ENCODE measurements at regions not wholly inside any gene's neighbourhood (a gene's known extent, or its start where the extent isn't known, plus 50 kb on each side); places are given as distances from the start of the nearest gene placed in this dataset.

- Histone ChIP-seq H3K9me3 (ENCODE audit: control insufficient read depth in 1 of 2, low read length in 2 of 2) (no peaks in the 10 kb centered on the region), H3K4me3 (ENCODE audit: low read length in 2 of 2) (no peak overlapping the region), H3K27ac (ENCODE audit: low read depth, low read length) (no peak overlapping the region), H3K36me3 (ENCODE audit: insufficient read depth, low read length) (no peaks in the 10 kb centered on the region), H3K27me3 (ENCODE audit: insufficient read depth, low read length) (no peaks in the 10 kb centered on the region), H3K4me1 (ENCODE audit: insufficient read depth, low read length) (no peaks in the 10 kb centered on the region)
- Mint-ChIP-seq H3K27me3 (peaks cover 7 to 11% of the 10 kb centered on the region in 2 donors), H3K4me3 (no peak overlapping the region), H3K9me3 (no peaks in the 10 kb centered on the region), H3K27ac (no peak overlapping the region), H3K36me3 (no peaks in the 10 kb centered on the region), H3K4me1 (no peaks in the 10 kb centered on the region)
- intact Hi-C loops (cut with micrococcal nuclease) = no loop called here
- ChIA-PET CTCF (ENCODE audit: partially characterized antibody) (no interaction called here), POLR2A (ENCODE audit: partially characterized antibody) (no interaction called here)
- no peak for DNase-seq
Observed at GRCh38 chr2:126835261-126835660, 63.4 kb upstream of the TEX51 start.

- DNase-seq = no peak
- Histone ChIP-seq H3K27ac (ENCODE audit: low read depth, low read length) (no peak overlapping the region), H3K4me3 (ENCODE audit: low read length in 2 of 2) (no peak overlapping the region), H3K9me3 (ENCODE audit: control insufficient read depth in 1 of 2, low read length in 2 of 2) (no peaks in the 10 kb centered on the region), H3K4me1 (ENCODE audit: insufficient read depth, low read length) (no peaks in the 10 kb centered on the region), H3K36me3 (ENCODE audit: insufficient read depth, low read length) (no peaks in the 10 kb centered on the region), H3K27me3 (ENCODE audit: insufficient read depth, low read length) (no peaks in the 10 kb centered on the region)
- Mint-ChIP-seq H3K9me3 (no peaks in the 10 kb centered on the region), H3K36me3 (no peaks in the 10 kb centered on the region), H3K27ac (no peak overlapping the region), H3K4me3 (no peak overlapping the region), H3K4me1 (no peaks in the 10 kb centered on the region), H3K27me3 (peaks cover 11 to 12% of the 10 kb centered on the region in 2 donors)
- POLR2A ChIA-PET (ENCODE audit: partially characterized antibody) = no interaction called here
- CTCF ChIA-PET (ENCODE audit: partially characterized antibody) = no interaction called here
- intact Hi-C loops (cut with micrococcal nuclease) = no loop called here
Observed at GRCh38 chr2:126835831-126836230, 62.9 kb upstream of the TEX51 start.

GRCh38 chr2:126836761-126837679 lies 61.7 kb upstream of the TEX51 start:
- Histone ChIP-seq H3K4me3 (ENCODE audit: low read length in 2 of 2) (no peak overlapping the region), H3K36me3 (ENCODE audit: insufficient read depth, low read length) (no peaks in the 10 kb centered on the region), H3K4me1 (ENCODE audit: insufficient read depth, low read length) (no peaks in the 10 kb centered on the region), H3K27ac (ENCODE audit: low read depth, low read length) (no peak overlapping the region), H3K9me3 (ENCODE audit: control insufficient read depth in 1 of 2, low read length in 2 of 2) (no peaks in the 10 kb centered on the region), H3K27me3 (ENCODE audit: insufficient read depth, low read length) (no peaks in the 10 kb centered on the region)
- H3K4me3 Mint-ChIP-seq = no peak overlapping the region
- ChIA-PET CTCF (ENCODE audit: partially characterized antibody) (no interaction called here), POLR2A (ENCODE audit: partially characterized antibody) (no interaction called here)
- H3K4me1 Mint-ChIP-seq = no peaks in the 10 kb centered on the region
- no peaks in the 10 kb centered on the region for H3K9me3 Mint-ChIP-seq
- H3K36me3 Mint-ChIP-seq = no peaks in the 10 kb centered on the region
- intact Hi-C loops (cut with micrococcal nuclease) = no loop called here
- no peak for DNase-seq
- no peak overlapping the region for H3K27ac Mint-ChIP-seq
- H3K27me3 Mint-ChIP-seq = peaks cover 11 to 14% of the 10 kb centered on the region in 2 donors

- no peaks in the 10 kb centered on the region for H3K9me3 ChIP-seq (ENCODE audit: control insufficient read depth in 1 of 2, low read length in 2 of 2)
- H3K4me1 ChIP-seq (ENCODE audit: insufficient read depth, low read length) = no peaks in the 10 kb centered on the region
- no peaks in the 10 kb centered on the region for H3K27me3 ChIP-seq (ENCODE audit: insufficient read depth, low read length)
- H3K4me3 Mint-ChIP-seq = no peak overlapping the region
- ChIA-PET POLR2A (ENCODE audit: partially characterized antibody) (no interaction called here), CTCF (ENCODE audit: partially characterized antibody) (no interaction called here)
- intact Hi-C loops (cut with micrococcal nuclease) = no loop called here
- H3K36me3 Mint-ChIP-seq = no peaks in the 10 kb centered on the region
- no peak overlapping the region for H3K27ac ChIP-seq (ENCODE audit: low read depth, low read length)
- H3K36me3 ChIP-seq (ENCODE audit: insufficient read depth, low read length) = no peaks in the 10 kb centered on the region
- no peak overlapping the region for H3K27ac Mint-ChIP-seq
- no peaks in the 10 kb centered on the region for H3K4me1 Mint-ChIP-seq
- H3K4me3 ChIP-seq (ENCODE audit: low read length in 2 of 2) = no peak overlapping the region
- DNase-seq = no peak
- no peaks in the 10 kb centered on the region for H3K9me3 Mint-ChIP-seq
- H3K27me3 Mint-ChIP-seq = peaks cover 11 to 14% of the 10 kb centered on the region in 2 donors
Observed at GRCh38 chr2:126837966-126838715, 60.5 kb upstream of the TEX51 start.

DNA sequence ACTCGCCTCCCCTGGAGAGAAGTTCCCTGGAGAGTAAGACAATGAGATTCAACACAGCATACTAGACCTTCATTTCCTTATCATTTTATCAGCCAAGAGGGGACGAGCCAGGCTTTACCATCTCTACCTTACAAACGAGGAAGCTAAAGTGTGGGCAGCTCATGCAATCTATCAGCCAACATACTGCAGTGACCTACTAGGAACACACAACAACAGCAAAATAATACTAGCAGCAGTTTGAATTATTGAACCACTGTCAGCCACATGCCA lies 60.0 kb upstream of the TEX51 start:
- Histone ChIP-seq H3K36me3 (ENCODE audit: insufficient read depth, low read length) (no peaks in the 10 kb centered on the region), H3K9me3 (ENCODE audit: control insufficient read depth in 1 of 2, low read length in 2 of 2) (no peaks in the 10 kb centered on the region), H3K4me3 (ENCODE audit: low read length in 2 of 2) (no peak overlapping the region), H3K27me3 (ENCODE audit: insufficient read depth, low read length) (no peaks in the 10 kb centered on the region), H3K4me1 (ENCODE audit: insufficient read depth, low read length) (no peaks in the 10 kb centered on the region), H3K27ac (ENCODE audit: low read depth, low read length) (no peak overlapping the region)
- CTCF ChIA-PET (ENCODE audit: partially characterized antibody) = no interaction called here
- H3K4me3 Mint-ChIP-seq = no peak overlapping the region
- H3K9me3 Mint-ChIP-seq = no peaks in the 10 kb centered on the region
- DNase-seq = no peak
- no peaks in the 10 kb centered on the region for H3K4me1 Mint-ChIP-seq
- H3K27me3 Mint-ChIP-seq = peaks cover 11 to 14% of the 10 kb centered on the region in 2 donors
- intact Hi-C loops (cut with micrococcal nuclease) = no loop called here
- no peak overlapping the region for H3K27ac Mint-ChIP-seq
- POLR2A ChIA-PET (ENCODE audit: partially characterized antibody) = no interaction called here
- no peaks in the 10 kb centered on the region for H3K36me3 Mint-ChIP-seq

- Histone ChIP-seq H3K36me3 (ENCODE audit: insufficient read depth, low read length) (no peaks in the 10 kb centered on the region), H3K4me3 (ENCODE audit: low read length in 2 of 2) (no peak overlapping the region), H3K27me3 (ENCODE audit: insufficient read depth, low read length) (no peaks in the 10 kb centered on the region), H3K4me1 (ENCODE audit: insufficient read depth, low read length) (no peaks in the 10 kb centered on the region), H3K9me3 (ENCODE audit: control insufficient read depth in 1 of 2, low read length in 2 of 2) (no peaks in the 10 kb centered on the region), H3K27ac (ENCODE audit: low read depth, low read length) (no peak overlapping the region)
- peaks cover 11 to 14% of the 10 kb centered on the region in 2 donors for H3K27me3 Mint-ChIP-seq
- POLR2A ChIA-PET (ENCODE audit: partially characterized antibody) = no interaction called here
- H3K4me1 Mint-ChIP-seq = no peaks in the 10 kb centered on the region
- no peaks in the 10 kb centered on the region for H3K36me3 Mint-ChIP-seq
- no peaks in the 10 kb centered on the region for H3K9me3 Mint-ChIP-seq
- no peak overlapping the region for H3K4me3 Mint-ChIP-seq
- intact Hi-C loops (cut with micrococcal nuclease) = no loop called here
- no peak for DNase-seq
- CTCF ChIA-PET (ENCODE audit: partially characterized antibody) = no interaction called here
- H3K27ac Mint-ChIP-seq = no peak overlapping the region
Observed at GRCh38 chr2:126839796-126840195, 58.9 kb upstream of the TEX51 start.

GRCh38 chr2:126843081-126843480 lies 55.6 kb upstream of the TEX51 start:
- H3K36me3 Mint-ChIP-seq = no peaks in the 10 kb centered on the region

More at GRCh38 chr2:126843081-126843480, 55.6 kb upstream of the TEX51 start:
- no peak overlapping the region for H3K4me3 Mint-ChIP-seq
- H3K27ac Mint-ChIP-seq = no peak overlapping the region
- CTCF ChIA-PET (ENCODE audit: partially characterized antibody) = interaction anchor here (1.1 kb wide), 1 partner anchor 66 kb away, joined by 3 read pairs; no protein-coding TSS in a partner anchor
- POLR2A ChIA-PET (ENCODE audit: partially characterized antibody) = no interaction called here
- peaks cover 11 to 14% of the 10 kb centered on the region in 2 donors for H3K27me3 Mint-ChIP-seq
- no peak overlapping the region for H3K4me3 ChIP-seq (ENCODE audit: low read length in 2 of 2)
- intact Hi-C loops (cut with micrococcal nuclease) = no loop called here
- H3K4me1 ChIP-seq (ENCODE audit: insufficient read depth, low read length) = no peaks in the 10 kb centered on the region
- H3K9me3 ChIP-seq (ENCODE audit: control insufficient read depth in 1 of 2, low read length in 2 of 2) = no peaks in the 10 kb centered on the region
- no peaks in the 10 kb centered on the region for H3K36me3 ChIP-seq (ENCODE audit: insufficient read depth, low read length)
- no peak for DNase-seq
- no peaks in the 10 kb centered on the region for H3K4me1 Mint-ChIP-seq
- no peaks in the 10 kb centered on the region for H3K27me3 ChIP-seq (ENCODE audit: insufficient read depth, low read length)
- no peaks in the 10 kb centered on the region for H3K9me3 Mint-ChIP-seq
- no peak overlapping the region for H3K27ac ChIP-seq (ENCODE audit: low read depth, low read length)

Data from CD4-positive, alpha-beta memory T cell (primary cell).